ENCODE measurements at regions not wholly inside any gene's neighbourhood (a gene's known extent, or its start where the extent isn't known, plus 50 kb on each side); places are given as distances from the start of the nearest gene placed in this dataset.

DNA sequence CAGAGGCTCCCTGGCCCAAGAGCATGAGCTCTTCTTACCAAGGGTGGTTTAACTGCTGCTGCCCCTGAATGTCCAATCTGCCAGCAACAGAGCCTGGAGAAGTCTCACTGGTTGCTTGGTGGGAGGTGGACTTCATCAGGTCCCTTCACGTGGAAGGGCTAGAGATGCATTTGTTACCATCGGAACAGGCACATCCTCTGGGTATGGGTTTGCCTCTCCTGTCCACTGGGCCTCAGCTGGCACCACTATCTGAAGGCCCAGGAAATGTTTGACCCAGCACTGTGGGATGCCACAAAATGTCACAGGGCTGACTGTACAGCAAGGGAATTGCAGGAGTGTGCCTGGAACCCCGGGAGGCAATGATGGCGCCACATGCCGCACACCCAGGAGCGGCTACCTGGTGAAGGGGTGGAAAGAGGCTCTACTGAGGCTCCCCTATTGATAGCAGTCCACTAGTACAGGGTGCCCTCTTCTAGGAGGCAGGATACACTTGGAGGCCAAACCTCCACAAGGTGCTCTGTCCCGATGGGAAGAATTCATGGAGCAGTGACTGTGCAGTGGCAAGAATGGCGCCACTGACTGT lies 603.1 kb upstream of the MGMT start (continued):
- TF ChIP-seq, protein P1, sequence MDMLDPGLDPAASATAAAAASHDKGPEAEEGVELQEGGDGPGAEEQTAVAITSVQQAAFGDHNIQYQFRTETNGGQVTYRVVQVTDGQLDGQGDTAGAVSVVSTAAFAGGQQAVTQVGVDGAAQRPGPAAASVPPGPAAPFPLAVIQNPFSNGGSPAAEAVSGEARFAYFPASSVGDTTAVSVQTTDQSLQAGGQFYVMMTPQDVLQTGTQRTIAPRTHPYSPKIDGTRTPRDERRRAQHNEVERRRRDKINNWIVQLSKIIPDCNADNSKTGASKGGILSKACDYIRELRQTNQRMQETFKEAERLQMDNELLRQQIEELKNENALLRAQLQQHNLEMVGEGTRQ (IDR thresholded peaks at IDR 0.05; ENCODE audit: borderline replicate concordance, low read depth, low read length) = no peak
- no peak for TF ChIP-seq RFX5 (IDR thresholded peaks at IDR 0.05; ENCODE audit: low read length)

DNA sequence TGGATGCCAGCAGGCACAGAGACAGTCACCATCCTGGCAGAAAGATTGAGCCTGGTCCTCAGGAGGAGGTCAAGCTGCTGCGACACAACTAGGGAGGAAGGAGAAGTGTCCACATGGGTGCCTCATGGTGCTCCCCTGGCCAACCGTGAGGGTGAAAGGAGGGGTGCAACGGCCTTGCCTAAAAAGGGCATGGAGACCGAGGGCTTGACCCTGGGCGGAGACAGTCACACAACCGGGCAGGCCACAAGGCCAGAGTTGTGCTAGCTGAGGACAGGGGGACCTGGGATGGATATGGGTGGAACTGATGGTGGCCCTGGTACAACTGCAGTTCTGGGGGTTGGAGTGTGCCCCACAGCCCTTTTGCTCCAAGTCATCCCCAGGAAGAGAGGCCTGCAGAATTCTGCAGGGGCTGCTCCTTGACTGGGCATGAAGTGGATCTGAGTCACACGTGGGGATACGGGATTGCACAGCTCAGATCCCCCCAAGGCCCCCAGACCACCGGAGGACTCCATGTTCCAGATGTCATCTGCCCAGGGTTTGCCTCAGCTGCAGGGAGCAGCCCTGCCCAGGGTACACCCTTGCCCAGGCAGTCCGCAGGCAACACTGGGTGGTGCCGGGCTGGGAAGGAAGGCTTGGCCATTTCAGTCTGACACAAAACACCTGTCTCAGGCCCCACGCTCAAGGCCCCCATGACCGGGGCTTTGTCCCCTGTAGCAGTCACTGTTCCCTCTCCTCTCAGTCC lies 602.3 kb upstream of the MGMT start:
- Histone ChIP-seq H3K9me3 (no peaks in the 10 kb centered on the region), H3K9ac (no peak overlapping the region), H3K4me1 (ENCODE audit: control insufficient read depth in 1 of 2, insufficient read depth in 2 of 2, low read depth in 1 of 2, low read length in 1 of 2) (no peaks in the 10 kb centered on the region), H3F3A (replicated peaks; ENCODE audit: insufficient read depth) (no peaks in the 10 kb centered on the region), H3K79me2 (ENCODE audit: insufficient read depth) (no peaks in the 10 kb centered on the region), H3K4me2 (no peak overlapping the region), H3K36me3 (replicated peaks in 1 of 2; ENCODE audit: control insufficient read depth in 1 of 2, insufficient read depth in 2 of 2, low read length in 1 of 2) (no peaks in the 10 kb centered on the region), H4K20me1 (ENCODE audit: insufficient read depth) (no peaks in the 10 kb centered on the region), H3K27ac (ENCODE audit: low read depth in 2 of 2, low read length in 1 of 2) (no peak overlapping the region), H2AFZ (ENCODE audit: low read depth) (no peak overlapping the region), H3K4me3 (ENCODE audit: low read depth in 2 of 2, low read length in 1 of 2) (no peak overlapping the region), H3K9me2 (no peaks in the 10 kb centered on the region), H3K27me3 (ENCODE audit: insufficient read depth) (no peaks in the 10 kb centered on the region)
- WGBS (ENCODE audit: low lambda C conversion rate) = 45% methylated on average over 11 of the region's 13 CpGs
- DNase-seq = no peak
- CTCF ChIA-PET = no interaction called here
- no peak for TF ChIP-seq EP300 (IDR thresholded peaks at IDR 0.05; ENCODE audit: borderline replicate concordance in 1 of 2, low read depth in 1 of 2, low read length in 1 of 2)
- no peak for TF ChIP-seq TCF12 (IDR thresholded peaks at IDR 0.05)
- TF ChIP-seq, protein P2, sequence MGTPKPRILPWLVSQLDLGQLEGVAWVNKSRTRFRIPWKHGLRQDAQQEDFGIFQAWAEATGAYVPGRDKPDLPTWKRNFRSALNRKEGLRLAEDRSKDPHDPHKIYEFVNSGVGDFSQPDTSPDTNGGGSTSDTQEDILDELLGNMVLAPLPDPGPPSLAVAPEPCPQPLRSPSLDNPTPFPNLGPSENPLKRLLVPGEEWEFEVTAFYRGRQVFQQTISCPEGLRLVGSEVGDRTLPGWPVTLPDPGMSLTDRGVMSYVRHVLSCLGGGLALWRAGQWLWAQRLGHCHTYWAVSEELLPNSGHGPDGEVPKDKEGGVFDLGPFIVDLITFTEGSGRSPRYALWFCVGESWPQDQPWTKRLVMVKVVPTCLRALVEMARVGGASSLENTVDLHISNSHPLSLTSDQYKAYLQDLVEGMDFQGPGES (IDR thresholded peaks at IDR 0.05; ENCODE audit: low read depth, low read length) = no peak
- no peak for TF ChIP-seq POLR2AphosphoS5 (IDR thresholded peaks at IDR 0.05; ENCODE audit: low read depth, low read length)
- TF ChIP-seq SMC3 (IDR thresholded peaks at IDR 0.05; ENCODE audit: low read depth, low read length) = no peak
- TF ChIP-seq YY1 (IDR thresholded peaks at IDR 0.05; ENCODE audit: low read depth) = no peak
- TF ChIP-seq, protein P3, sequence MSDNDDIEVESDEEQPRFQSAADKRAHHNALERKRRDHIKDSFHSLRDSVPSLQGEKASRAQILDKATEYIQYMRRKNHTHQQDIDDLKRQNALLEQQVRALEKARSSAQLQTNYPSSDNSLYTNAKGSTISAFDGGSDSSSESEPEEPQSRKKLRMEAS (IDR thresholded peaks at IDR 0.05; ENCODE audit: low read depth) = no peak
- TF ChIP-seq, protein P4, sequence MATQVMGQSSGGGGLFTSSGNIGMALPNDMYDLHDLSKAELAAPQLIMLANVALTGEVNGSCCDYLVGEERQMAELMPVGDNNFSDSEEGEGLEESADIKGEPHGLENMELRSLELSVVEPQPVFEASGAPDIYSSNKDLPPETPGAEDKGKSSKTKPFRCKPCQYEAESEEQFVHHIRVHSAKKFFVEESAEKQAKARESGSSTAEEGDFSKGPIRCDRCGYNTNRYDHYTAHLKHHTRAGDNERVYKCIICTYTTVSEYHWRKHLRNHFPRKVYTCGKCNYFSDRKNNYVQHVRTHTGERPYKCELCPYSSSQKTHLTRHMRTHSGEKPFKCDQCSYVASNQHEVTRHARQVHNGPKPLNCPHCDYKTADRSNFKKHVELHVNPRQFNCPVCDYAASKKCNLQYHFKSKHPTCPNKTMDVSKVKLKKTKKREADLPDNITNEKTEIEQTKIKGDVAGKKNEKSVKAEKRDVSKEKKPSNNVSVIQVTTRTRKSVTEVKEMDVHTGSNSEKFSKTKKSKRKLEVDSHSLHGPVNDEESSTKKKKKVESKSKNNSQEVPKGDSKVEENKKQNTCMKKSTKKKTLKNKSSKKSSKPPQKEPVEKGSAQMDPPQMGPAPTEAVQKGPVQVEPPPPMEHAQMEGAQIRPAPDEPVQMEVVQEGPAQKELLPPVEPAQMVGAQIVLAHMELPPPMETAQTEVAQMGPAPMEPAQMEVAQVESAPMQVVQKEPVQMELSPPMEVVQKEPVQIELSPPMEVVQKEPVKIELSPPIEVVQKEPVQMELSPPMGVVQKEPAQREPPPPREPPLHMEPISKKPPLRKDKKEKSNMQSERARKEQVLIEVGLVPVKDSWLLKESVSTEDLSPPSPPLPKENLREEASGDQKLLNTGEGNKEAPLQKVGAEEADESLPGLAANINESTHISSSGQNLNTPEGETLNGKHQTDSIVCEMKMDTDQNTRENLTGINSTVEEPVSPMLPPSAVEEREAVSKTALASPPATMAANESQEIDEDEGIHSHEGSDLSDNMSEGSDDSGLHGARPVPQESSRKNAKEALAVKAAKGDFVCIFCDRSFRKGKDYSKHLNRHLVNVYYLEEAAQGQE (IDR thresholded peaks at IDR 0.05; ENCODE audit: low read depth, low read length) = no peak
- TF ChIP-seq FOXM1 (IDR thresholded peaks at IDR 0.05; ENCODE audit: low read depth) = no peak
- no peak for TF ChIP-seq RAD21 (IDR thresholded peaks at IDR 0.05; ENCODE audit: low read length)
- TF ChIP-seq FOSL2 (IDR thresholded peaks at IDR 0.05; ENCODE audit: borderline replicate concordance, low read depth) = no peak
- no peak for TF ChIP-seq MXI1 (IDR thresholded peaks at IDR 0.05; ENCODE audit: low read depth, low read length)
- no peak for TF ChIP-seq FOXJ3 (CRISPR knock-in tag; IDR thresholded peaks at IDR 0.05)
- TF ChIP-seq, protein P5, sequence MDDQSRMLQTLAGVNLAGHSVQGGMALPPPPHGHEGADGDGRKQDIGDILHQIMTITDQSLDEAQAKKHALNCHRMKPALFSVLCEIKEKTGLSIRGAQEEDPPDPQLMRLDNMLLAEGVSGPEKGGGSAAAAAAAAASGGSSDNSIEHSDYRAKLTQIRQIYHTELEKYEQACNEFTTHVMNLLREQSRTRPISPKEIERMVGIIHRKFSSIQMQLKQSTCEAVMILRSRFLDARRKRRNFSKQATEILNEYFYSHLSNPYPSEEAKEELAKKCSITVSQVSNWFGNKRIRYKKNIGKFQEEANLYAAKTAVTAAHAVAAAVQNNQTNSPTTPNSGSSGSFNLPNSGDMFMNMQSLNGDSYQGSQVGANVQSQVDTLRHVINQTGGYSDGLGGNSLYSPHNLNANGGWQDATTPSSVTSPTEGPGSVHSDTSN (IDR thresholded peaks at IDR 0.05) = no peak
- POLR2A ChIA-PET = no interaction called here
